Sigmoid colon (tissue), 6 donors: ENCODE measurements at regions not wholly inside any gene's neighbourhood (a gene's known extent, or its start where the extent isn't known, plus 50 kb on each side); places are given as distances from the start of the nearest gene placed in this dataset.

ENCODE experiments used
- DNase-seq: peaks from one replicate; pipeline ENCODE4 v3.0.0-alpha.2; 2019
- H3K27ac ChIP-seq, 4 donors: fragments of 200-600 bp; sonication (generic); one replicate each; pipeline ENCODE4 v1.5.1; 2016 to 2019; ENCODE audit warnings: mild to moderate bottlenecking in 1 of 4
- H3K27me3 ChIP-seq, 3 donors: fragments of 200-600 bp; sonication (generic); one replicate each; pipeline ENCODE4 v1.5.1; 2019; ENCODE audit warnings: mild to moderate bottlenecking in 1 of 3
- H3K36me3 ChIP-seq, 4 donors: fragments of 200-600 bp; sonication (generic); one replicate each; pipeline ENCODE4 v1.5.1; 2016 to 2019
- H3K4me1 ChIP-seq, 4 donors: fragments of 200-600 bp; sonication (generic); one replicate each; pipeline ENCODE4 v1.5.1; 2017 to 2019
- H3K4me3 ChIP-seq, 4 donors: fragments of 200-600 bp; sonication (generic); one replicate each; pipeline ENCODE4 v1.5.1; 2017 to 2019; ENCODE audit warnings: mild to moderate bottlenecking in 2 of 4, moderate library complexity in 1 of 4
- H3K9me3 ChIP-seq, 4 donors: fragments of 200-600 bp in 3 of 4; sonication (generic) in 3 of 4; one replicate each; pipeline versions ENCODE4 v1.5.1 to v1.6.1; 2013 to 2019
- EP300 ChIP-seq, 4 donors: sonication (generic); formaldehyde crosslinking; IDR thresholded peaks; one replicate each; pipeline ENCODE4 v1.6.1; 2017; ENCODE audit warnings: antibody characterized with exemption in 4 of 4
- POLR2A ChIP-seq, 2 donors: fragments of 450-650 bp; IDR thresholded peaks; one replicate each; pipeline ENCODE4 v1.6.1; 2016; ENCODE audit warnings: antibody characterized with exemption in 2 of 2, mild to moderate bottlenecking in 2 of 2, moderate library complexity in 2 of 2
- POLR2AphosphoS5 ChIP-seq, 4 donors: sonication (generic); formaldehyde crosslinking; IDR thresholded peaks; one replicate each; pipeline ENCODE4 v1.6.1; 2017; ENCODE audit warnings: antibody characterized with exemption in 4 of 4
- WGBS, 2 donors: extraction: QIAGEN DNeasy Blood & Tissue Kit; methylation state at CpG; one replicate each; pipeline ENCODE4 v1.1.7; 2013; 5-methylcytosine and 5-hydroxymethylcytosine counted together
- intact Hi-C: fragments of 100-400 bp; cut with DNase I; formaldehyde crosslinking; loops from one replicate; pipeline ENCODE4 v1.15.1; 2023
- TF ChIP-seq, protein P1 (sequence below), 4 experiments: fragments of 450-650 bp in 3 of 4; fragments of 200-600 bp in 1 of 4; IDR thresholded peaks; one replicate each; pipeline ENCODE4 v1.5.1; 2016 to 2019; ENCODE audit warnings: antibody characterized with exemption in 4 of 4, mild to moderate bottlenecking in 3 of 4, moderate library complexity in 2 of 4
- donor health status: healthy with polysubstance abuse.
- donor health status: healthy.

DNA sequence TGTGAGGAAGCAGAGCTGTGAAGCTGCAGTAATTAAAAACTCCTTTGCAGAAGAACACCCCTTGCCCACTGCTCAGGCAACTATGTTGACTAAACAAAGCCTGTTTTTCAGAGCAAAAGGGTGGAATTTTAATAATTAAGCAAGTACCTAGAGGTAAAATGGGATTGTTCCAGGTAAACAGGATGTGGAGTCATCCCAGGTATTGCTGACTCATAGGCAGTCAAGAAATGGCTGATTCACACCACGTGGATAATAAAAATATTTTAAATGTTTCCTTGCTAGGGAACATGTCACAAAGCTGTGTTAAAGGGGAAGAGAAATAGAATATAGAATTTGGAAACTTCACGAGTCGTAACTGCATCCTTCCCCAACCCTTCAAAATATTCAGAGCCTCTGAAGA, 491.8 kb downstream of the BTBD3 start:
- Histone ChIP-seq H3K27ac (no peak overlapping the region), H3K9me3 (peaks cover 0 to 21% (median 9%) of the 10 kb centered on the region in 4 donors), H3K4me1 (no peaks in the 10 kb centered on the region), H3K36me3 (no peaks in the 10 kb centered on the region), H3K4me3 (no peak overlapping the region), H3K27me3 (no peaks in the 10 kb centered on the region)
- intact Hi-C loops = no loop called here
- DNase-seq = no peak
- TF ChIP-seq EP300 (IDR thresholded peaks at IDR 0.05) (no peak), POLR2AphosphoS5 (IDR thresholded peaks at IDR 0.05) (no peak), POLR2A (IDR thresholded peaks at IDR 0.05) (no peak)
- TF ChIP-seq, protein P1, sequence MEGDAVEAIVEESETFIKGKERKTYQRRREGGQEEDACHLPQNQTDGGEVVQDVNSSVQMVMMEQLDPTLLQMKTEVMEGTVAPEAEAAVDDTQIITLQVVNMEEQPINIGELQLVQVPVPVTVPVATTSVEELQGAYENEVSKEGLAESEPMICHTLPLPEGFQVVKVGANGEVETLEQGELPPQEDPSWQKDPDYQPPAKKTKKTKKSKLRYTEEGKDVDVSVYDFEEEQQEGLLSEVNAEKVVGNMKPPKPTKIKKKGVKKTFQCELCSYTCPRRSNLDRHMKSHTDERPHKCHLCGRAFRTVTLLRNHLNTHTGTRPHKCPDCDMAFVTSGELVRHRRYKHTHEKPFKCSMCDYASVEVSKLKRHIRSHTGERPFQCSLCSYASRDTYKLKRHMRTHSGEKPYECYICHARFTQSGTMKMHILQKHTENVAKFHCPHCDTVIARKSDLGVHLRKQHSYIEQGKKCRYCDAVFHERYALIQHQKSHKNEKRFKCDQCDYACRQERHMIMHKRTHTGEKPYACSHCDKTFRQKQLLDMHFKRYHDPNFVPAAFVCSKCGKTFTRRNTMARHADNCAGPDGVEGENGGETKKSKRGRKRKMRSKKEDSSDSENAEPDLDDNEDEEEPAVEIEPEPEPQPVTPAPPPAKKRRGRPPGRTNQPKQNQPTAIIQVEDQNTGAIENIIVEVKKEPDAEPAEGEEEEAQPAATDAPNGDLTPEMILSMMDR (IDR thresholded peaks at IDR 0.05) = no peak
- 43 to 63% methylated on average over 3 of the region's 3 CpGs for WGBS, 2 donors

DNA sequence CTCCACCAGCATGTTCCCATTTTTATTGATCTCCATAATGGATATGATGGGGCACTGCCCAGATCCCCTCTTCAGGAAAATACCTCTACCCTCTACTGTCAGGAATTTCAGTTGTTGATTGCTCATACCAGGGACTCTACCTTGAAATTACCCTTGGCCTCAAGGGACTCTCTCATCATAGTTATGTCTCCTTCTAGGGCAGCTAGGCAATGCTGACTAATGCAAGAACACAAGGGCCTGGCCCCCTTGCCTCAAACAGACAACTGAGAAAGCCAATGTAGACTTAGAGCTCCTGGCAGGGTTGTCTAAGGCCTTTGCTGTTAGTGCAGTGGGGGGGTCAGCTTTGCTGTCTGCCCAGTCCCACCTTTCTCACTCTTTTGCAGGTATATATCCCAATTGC, 493.1 kb downstream of the BTBD3 start:
- Histone ChIP-seq H3K27me3 (no peaks in the 10 kb centered on the region), H3K4me3 (no peak overlapping the region), H3K9me3 (peaks cover 0 to 21% (median 9%) of the 10 kb centered on the region in 4 donors), H3K4me1 (no peaks in the 10 kb centered on the region), H3K36me3 (no peaks in the 10 kb centered on the region), H3K27ac (no peak overlapping the region)
- TF ChIP-seq EP300 (IDR thresholded peaks at IDR 0.05) (no peak), POLR2AphosphoS5 (IDR thresholded peaks at IDR 0.05) (no peak), POLR2A (IDR thresholded peaks at IDR 0.05) (no peak)
- TF ChIP-seq, protein P1 (IDR thresholded peaks at IDR 0.05) = no peak
- intact Hi-C loops = no loop called here
- DNase-seq = no peak

DNA sequence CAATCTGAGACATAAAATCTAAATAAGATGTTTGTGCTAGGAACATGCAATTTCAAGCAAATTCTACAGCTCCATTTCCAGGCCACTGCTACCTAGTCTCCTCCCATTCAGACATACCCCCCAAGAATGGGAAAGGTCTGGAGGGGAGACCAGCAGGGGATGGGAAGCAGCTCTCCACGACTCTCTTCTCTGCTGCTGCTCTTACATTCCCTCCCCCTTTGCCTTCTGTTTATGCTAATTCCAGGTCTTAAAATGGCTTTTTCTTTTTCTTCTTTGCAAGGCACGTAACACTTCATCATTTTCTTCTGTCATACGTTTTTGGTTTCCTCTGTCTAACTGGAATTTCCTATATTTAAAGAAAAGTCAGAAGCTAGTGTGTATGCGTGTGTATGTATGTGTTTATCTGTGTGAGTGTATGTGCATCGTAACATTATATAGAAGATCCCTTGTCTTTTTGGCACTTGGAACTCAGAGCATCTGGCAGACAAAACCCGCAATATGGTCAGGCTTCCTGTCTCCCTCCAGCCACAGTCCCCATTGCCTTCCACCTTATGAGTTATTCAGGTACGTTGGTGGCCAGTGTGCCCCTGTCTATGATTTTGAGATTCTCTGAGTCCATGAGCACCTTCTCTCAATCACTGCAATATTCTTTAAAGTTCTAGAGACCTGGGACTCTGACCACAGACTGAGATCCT, 493.7 kb downstream of the BTBD3 start:
- DNase-seq = no peak
- no peaks in the 10 kb centered on the region for H3K36me3 ChIP-seq
- H3K9me3 ChIP-seq = peaks cover 0 to 21% (median 9%) of the 10 kb centered on the region in 4 donors
- TF ChIP-seq POLR2AphosphoS5 (IDR thresholded peaks at IDR 0.05) (no peak), POLR2A (IDR thresholded peaks at IDR 0.05) (no peak), EP300 (IDR thresholded peaks at IDR 0.05) (no peak)
- TF ChIP-seq, protein P1 (IDR thresholded peaks at IDR 0.05) = no peak
- no peak overlapping the region for H3K4me3 ChIP-seq
- 81 to 83% methylated on average over 7 of the region's 7 CpGs for WGBS, 2 donors
- intact Hi-C loops = no loop called here
- no peaks in the 10 kb centered on the region for H3K4me1 ChIP-seq
- no peaks in the 10 kb centered on the region for H3K27me3 ChIP-seq
- H3K27ac ChIP-seq = no peak overlapping the region

DNA sequence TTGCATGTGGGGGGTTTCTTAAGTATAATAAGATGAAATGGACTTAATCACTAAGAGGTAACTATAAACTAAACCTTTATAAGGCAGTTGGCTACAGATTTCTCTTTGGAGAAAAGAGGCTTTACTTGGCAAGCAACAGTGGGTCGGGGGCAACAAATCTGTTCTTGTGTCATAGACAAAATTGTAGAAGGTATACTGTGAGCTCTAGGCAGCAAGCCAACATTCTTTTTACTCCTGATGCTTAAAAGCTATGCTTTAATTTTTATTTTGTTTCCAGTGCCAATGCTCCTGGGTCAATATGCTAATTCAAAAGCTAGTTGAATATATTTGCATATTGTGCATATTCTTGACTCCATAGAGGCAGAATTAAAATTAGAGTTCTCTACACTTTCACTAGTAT, 495.4 kb downstream of the BTBD3 start:
- Histone ChIP-seq H3K9me3 (peaks cover 0 to 8% (median 3%) of the 10 kb centered on the region in 4 donors), H3K27me3 (no peaks in the 10 kb centered on the region), H3K4me3 (no peak overlapping the region), H3K4me1 (no peaks in the 10 kb centered on the region), H3K36me3 (no peaks in the 10 kb centered on the region), H3K27ac (no peak overlapping the region)
- TF ChIP-seq POLR2AphosphoS5 (IDR thresholded peaks at IDR 0.05) (no peak), POLR2A (IDR thresholded peaks at IDR 0.05) (no peak), EP300 (IDR thresholded peaks at IDR 0.05) (no peak)
- TF ChIP-seq, protein P1 (IDR thresholded peaks at IDR 0.05) = no peak
- WGBS, 2 donors = 79 to 82% methylated on average over 1 of the region's 1 CpG
- no peak for DNase-seq
- intact Hi-C loops = no loop called here
